Amniotic stem cell (primary cell): ENCODE measurements at regions not wholly inside any gene's neighbourhood (a gene's known extent, or its start where the extent isn't known, plus 50 kb on each side); places are given as distances from the start of the nearest gene placed in this dataset.
A peak's percentile ranks its signal among the peaks of the same experiment; 100 is the strongest.
"Not testable (repeated sequence)": the region's sequence is repeated elsewhere in the genome, so short reads cannot be mapped to it uniquely, and the experiment has no call there.

ENCODE experiments used
- DNase-seq: peaks from one replicate; lab custom pipeline; 2025; lab: John Stamatoyannopoulos, UW

- no peak for DNase-seq
Measured at GRCh38 chr17:68097161-68097805, 61.7 kb downstream of the KPNA2 start.

GRCh38 chr17:68099341-68099753 is 63.8 kb downstream of the KPNA2 start:
- DNase-seq = not testable (repeated sequence)

GRCh38 chr17:68100000-68100641 is 64.6 kb downstream of the KPNA2 start:
- DNase-seq = no peak

- peak; percentile 43 for DNase-seq
Measured at GRCh38 chr17:68101075-68101986, 65.8 kb downstream of the KPNA2 start.

GRCh38 chr17:68101987-68102314 is 66.4 kb downstream of the KPNA2 start:
- no peak for DNase-seq

GRCh38 chr17:68102318-68102758 is 66.8 kb downstream of the KPNA2 start:
- DNase-seq = no peak

- DNase-seq = no peak
Measured at GRCh38 chr17:68103148-68103547, 67.6 kb downstream of the KPNA2 start.

- DNase-seq = no peak
Measured at GRCh38 chr17:68106085-68106484, 70.5 kb downstream of the KPNA2 start.

GRCh38 chr17:68107373-68107772 is 71.8 kb downstream of the KPNA2 start:
- DNase-seq = no peak

GRCh38 chr17:68108313-68109000 is 72.9 kb downstream of the KPNA2 start:
- DNase-seq = no peak

GRCh38 chr17:68109404-68109803 is 73.9 kb downstream of the KPNA2 start:
- not testable (repeated sequence) for DNase-seq

GRCh38 chr17:68116211-68116610 is 80.7 kb downstream of the KPNA2 start:
- not testable (repeated sequence) for DNase-seq

- DNase-seq = no peak
Measured at GRCh38 chr17:68122587-68122986, 87.1 kb downstream of the KPNA2 start.

GRCh38 chr17:68125111-68125870 is 89.8 kb downstream of the KPNA2 start:
- DNase-seq = no peak

GRCh38 chr17:68127914-68128313 is 92.4 kb downstream of the KPNA2 start:
- DNase-seq = no peak

GRCh38 chr17:68131456-68131855 is 95.9 kb downstream of the KPNA2 start:
- DNase-seq = no peak

- no peak for DNase-seq
Measured at GRCh38 chr17:68133346-68134045, 98.0 kb downstream of the KPNA2 start.

- no peak for DNase-seq
Measured at GRCh38 chr17:68134046-68134637, 98.6 kb downstream of the KPNA2 start.

- no peak for DNase-seq
Measured at GRCh38 chr17:68134731-68135130, 99.2 kb downstream of the KPNA2 start.

GRCh38 chr17:68135141-68135887 is 99.8 kb downstream of the KPNA2 start:
- no peak for DNase-seq
